GM21526 (cell line): ENCODE measurements at regions not wholly inside any gene's neighbourhood (a gene's known extent, or its start where the extent isn't known, plus 50 kb on each side); places are given as distances from the start of the nearest gene placed in this dataset.
A peak's percentile ranks its signal among the peaks of the same experiment; 100 is the strongest.

Experiments
- ATAC-seq: cut with Tn5 transposase; IDR thresholded peaks from one replicate; pipeline ENCODE4 v1.9.1; 2021; ENCODE audit warnings: moderate library complexity; ENCODE audit not compliant: unreplicated experiment, low FRiP score

DNA sequence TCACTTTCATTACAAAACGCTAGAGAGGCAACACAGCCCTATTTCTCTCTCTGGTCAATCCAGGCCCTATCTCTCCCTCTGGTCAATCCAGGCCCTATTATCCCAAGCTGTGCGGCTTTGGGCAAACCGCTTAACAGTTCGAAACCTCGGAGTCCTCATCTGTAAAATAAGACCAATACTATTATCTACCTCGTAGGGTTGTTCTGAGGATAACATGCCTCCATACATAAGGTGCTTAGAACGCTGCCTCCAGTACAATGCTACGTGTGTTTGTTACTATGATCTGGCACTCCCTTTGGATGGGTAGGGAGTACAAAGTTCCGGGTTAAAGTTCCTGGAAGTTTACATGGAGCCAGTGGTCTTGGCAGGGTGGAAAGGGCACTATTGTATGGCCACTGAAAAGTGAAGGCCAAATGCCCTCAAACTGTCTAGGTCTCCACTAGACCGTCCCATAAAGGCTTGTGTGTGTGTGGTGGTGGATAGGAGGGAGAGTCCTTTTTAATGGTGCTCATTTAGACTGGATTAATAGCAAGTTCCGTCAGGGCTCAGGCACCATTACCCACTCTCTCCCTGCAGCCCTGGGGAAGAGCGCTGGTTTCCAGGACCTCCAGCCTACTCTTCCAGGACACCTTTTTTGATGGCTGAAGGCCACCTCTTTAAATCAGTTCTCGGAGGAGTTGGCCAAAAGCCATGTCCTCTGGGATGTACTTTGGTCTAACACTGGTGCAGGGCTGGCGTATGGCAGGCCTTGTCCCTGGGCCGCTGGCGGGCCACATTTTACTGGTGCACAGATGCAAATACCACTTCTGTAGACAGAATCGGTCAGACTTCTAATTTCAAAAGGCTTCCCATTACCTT is 75.6 kb upstream of the BCOR start:
- no peak for ATAC-seq

DNA sequence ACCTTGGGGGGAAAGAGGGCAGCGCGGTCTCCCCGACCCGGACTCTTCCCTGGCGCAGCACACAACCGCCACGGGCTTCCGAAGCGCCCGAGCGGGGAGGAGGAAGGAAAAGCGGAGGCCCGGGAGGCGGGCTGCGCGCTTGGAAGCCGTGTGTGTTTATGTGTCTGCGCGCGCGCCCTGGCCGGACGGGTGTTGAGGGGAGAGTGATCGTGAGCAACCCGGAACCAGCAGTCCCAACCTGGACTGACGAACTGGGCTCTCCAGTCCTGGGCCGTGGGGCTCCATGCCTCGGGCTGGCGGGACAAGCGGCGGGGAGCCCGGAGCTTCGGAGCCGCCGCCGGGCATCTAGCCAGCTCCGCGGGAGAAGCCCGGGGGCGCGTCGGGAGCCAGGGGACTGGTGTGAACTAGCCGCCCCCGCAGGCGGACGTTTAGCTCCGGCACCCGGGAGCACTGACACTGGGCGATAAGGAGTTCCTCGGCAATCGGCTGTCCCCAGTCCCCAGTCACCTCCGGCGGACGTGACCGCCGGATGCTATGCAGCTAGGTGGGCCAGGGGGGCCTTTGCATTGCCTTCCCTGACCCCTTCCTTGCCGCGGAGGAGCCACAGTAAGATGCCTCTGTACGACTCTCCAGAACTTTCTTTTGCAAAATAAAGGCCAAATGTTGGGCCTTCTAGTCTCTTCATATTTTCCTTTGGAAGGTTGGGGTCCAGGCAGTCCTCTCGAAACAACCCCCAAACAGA is 74.8 kb upstream of the BCOR start:
- no peak for ATAC-seq

DNA sequence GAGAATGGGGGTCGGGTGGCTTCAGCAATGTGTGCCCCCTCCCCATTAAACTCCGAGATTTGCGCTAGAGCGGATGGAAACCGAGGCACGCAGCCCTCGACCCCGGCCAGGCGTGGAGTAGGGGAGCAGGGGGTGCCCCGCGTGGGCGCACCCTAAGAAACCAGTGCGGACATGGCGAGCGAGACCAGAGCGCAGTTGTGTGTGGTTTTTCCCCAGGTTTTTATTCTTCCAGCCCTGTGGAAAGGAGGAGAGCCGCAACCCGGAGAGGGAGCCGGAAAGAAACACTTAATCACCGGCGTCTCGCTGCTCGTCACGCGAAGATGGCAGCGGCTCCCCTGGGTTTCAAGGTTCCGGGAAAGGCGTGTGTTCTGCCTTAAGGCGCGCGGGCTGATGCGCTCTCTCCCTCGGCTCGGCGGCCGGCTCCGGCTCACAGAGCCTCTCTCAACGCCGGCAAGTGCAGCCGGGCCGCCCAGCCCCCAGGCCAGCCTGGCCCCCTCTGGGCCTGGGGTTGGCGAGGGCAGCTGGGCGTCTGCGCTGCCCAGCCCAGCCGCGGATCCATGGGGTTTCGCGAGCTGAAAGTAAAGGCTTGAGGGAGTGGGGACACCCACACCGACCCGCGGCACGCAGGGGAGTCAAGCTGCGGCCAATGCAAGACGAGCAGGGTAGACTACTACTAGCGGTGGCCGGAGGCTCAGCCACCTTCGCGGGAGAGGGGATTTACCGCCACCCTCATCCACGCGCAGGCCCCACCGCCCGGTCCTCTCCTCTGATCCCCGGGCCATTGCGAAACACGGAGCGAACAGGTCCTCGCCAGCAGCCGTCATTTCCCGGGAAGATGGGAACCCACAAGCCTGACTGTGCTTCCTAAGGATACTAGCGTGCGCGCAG is 74.0 kb upstream of the BCOR start:
- no peak for ATAC-seq

DNA sequence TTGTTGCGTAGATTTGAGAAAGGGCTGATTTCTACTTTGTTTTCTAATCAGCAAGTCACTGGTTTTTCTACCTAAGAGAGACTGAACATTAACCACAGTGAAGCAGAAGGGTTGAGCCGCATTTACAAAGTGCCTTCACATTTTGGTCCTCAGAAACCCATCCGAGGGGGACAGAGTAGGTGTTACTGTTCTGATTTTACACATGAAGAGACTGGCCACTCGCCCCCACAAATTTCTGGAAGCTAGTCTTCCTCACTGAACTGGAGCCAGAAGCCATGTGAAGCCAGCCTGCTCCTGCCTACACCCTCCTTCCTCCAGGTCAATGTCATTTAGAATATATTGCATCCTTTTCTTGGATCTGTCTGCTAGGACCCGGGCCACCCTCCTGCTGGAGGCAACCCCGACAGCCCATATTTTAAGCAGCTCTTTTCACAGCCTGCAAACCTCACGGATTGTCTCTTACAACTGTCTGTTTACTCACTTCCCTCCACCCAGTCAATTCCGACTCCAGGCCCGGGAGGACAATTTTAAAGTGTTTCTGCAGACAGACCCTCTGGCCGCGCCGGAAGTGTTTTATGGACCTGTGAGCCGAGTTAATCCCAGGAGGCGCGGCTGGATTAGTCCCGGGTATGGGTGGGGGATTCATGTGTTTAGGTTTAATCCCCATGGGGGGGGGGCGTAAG is 73.2 kb upstream of the BCOR start:
- no peak for ATAC-seq

DNA sequence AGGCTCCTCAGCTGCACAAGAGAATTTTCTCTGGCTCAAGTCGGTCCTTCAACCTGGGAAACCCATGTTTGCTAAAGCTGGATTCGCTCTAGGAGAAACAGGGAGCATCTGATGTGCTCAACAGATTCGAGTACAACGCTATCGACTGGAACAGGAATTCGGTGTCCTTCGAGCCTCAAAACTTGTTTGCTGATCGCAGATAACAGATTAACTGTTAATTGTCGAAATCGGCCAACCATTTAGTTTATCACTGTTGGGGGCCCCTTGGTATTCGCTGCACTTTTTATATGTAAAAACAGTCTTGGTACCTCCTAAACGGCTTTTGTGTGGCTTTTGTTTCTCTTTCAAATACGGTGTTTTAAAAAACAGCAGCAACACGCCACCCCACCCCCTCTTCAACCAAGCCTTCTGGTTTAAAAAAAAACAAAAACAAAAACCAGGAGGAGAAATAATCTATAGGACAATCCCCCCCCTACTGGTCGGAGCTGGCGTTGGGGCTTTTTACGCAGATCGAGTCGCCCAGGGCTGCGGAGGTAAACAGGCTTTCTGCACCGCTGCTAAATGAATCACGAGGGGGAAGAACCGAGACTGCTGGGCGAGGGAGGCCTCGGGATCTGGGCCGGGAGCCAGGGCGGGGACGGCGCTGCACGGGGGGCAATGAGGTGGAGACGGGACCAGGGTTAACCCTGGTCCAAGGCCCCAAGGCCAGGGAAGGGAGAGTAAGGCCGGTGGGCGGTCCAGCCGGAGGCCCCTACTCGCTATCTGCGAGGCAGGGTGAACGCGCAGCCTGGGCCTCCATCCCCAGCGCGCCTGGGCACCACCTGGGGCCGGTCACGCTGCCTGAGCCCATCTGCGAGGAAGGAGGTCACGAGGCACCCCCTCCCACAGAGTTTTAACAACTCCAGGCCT is 71.7 kb upstream of the BCOR start:
- ATAC-seq, result peak; percentile 35

DNA sequence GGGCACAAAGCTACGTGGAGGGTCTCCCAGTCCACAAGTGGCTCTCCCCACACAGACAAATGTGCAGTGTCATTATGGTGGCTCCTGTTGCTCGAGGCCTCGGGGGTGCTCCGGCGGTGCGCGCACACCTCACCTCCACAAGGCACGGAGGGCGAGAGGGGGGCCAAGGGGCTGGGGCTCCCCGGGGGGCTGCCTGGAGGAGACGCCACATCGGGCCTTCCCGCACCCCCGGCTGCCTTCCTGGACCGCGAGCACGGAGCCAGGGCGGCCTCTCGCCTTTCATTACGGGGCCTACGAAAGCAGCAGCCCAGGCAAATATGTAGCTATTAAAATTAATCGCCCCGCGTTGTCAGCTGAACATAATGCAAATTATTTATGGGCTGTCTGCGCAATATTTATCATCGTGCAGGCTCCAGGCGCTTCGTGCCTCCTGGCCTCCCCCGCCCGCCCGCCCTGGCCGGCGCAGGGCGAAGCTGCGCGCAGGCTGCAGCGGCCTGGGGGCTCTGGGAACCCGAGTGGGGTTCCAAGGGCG is 70.8 kb upstream of the BCOR start:
- no peak for ATAC-seq

DNA sequence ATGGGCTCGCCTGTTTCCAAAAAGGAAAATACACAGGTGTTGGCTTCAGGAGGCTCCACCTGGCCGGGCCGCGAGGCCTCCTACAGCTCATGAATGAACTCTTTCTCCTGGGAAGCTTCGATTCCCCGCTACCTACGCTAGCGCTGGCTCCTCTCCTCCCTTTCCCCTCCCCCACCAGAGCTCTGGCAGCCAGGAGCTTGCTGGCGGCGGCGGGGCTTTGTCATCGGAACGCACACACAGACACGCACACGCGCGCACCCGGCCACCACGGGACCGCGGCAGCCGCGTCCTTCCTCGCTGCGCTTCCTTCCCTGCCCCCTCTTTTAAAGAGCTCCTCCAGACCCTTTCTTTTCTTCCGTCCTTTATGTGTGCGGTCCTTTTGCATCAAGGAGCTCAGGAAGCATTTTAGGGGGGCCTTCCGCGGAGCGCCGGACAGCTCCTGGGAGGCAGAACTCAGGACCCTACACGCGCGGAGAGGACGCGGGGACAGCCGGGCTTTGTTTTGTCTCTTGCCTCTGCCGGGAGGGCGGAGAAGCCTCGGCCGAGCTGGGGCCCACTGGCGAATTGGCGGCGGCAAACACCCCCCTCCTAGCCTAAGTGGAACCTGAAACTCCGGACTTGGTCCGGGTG is 70.2 kb upstream of the BCOR start:
- ATAC-seq, result no peak

DNA sequence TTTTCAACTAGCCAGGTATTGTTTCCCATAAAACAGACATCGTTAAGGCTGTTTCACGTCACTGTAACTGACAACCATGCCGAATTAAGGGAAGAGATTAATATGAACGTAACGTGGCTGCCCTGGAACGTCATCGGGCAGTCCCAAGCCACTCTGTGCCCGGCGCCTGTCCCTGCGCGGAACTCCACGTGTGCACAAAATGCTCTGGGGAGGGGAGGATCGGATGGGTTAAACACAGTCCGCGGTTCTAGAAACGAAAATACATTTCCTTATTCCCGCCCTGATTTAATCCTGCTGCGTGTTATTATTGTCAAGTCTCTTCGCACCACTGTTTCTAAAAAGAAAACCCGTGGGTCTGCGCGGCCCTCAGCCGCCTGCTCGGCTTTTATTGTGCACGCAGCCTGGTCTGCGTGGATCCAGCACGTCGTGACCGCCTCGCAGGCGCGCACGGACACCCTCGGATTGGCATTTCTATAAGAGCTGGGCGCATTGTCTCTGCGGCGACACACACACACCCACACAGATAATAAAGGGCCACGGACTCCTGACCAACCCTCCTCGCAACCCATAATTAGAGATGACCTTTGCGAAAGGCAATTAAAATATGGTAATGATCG is 69.6 kb upstream of the BCOR start:
- no peak for ATAC-seq

DNA sequence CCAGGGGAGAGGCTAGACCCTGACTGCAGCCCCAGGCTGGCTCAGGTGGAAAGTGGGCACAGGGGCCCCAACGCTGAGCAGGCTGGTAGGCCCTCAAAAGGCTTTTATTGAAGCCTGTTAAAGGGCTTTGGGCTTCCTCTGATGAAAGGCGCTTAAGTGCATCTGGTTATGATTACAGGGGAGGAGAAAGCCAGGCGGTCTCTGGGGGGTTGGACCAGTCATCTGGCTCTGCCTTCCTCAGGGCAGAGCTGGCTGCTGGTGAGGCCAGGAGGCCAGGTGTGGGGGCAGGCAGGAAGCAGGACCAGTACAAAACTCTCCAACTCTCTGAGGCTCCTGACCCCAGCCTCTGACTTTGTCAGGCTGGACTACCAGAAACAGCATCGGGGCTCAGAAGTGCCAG is 68.8 kb upstream of the BCOR start:
- no peak for ATAC-seq

DNA sequence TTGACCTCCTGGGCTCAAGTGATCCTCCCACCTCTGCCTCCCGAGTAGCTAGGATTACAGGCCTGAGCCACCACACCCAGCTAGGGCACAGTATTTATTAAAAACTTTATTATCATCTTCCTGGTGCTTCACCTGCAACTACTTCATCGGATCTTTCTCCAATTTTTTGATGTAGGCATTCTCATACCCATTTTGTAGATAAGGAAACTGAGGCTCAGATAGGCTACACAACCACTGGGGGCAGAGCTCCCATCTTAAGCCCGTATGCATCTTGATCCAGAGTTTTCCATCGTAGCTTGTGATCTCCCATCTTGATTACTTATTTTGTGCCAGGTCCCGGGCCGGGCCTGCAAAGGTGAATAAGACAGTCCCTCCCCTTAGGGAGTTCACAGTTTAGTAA is 68.1 kb upstream of the BCOR start:
- no peak for ATAC-seq

DNA sequence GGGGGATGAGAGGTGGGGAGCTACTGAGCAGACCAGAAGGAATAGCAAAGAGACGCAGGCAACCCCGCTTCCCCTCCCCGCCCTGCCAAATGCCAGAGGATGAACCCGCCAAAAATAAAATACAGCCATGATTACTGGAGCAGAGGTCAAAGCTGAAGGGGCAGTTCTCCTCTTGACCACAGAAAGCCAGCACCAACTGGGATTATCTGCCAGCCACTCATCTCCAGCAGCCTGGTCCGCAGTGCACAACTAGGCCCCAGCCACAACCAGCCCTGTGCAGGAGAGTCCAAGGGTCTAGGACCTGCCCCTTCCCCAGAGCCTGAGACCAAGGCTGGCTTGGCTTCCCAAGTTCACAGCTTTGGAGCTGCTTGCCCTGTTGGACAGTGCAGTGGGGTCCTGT is 67.4 kb upstream of the BCOR start:
- no peak for ATAC-seq

DNA sequence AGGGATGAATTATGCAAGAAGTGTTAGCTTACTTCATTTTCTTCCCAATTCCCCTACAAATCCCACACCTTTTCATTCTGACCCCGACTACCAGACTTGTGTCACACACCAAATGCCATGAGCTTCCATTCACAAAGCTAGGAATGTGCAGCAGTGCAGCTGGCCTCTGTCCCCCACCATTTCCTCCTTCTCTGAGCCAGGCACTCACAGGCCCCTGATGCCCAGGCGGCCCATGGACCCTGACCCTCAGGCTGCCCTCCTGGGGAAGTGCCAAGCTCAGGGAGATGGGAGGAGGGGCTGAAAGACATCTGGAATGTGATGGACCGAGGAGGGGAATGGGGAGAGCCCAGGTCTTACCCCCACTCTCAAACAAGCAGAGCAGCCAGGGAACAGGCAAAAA is 67.0 kb upstream of the BCOR start:
- ATAC-seq, result no peak

DNA sequence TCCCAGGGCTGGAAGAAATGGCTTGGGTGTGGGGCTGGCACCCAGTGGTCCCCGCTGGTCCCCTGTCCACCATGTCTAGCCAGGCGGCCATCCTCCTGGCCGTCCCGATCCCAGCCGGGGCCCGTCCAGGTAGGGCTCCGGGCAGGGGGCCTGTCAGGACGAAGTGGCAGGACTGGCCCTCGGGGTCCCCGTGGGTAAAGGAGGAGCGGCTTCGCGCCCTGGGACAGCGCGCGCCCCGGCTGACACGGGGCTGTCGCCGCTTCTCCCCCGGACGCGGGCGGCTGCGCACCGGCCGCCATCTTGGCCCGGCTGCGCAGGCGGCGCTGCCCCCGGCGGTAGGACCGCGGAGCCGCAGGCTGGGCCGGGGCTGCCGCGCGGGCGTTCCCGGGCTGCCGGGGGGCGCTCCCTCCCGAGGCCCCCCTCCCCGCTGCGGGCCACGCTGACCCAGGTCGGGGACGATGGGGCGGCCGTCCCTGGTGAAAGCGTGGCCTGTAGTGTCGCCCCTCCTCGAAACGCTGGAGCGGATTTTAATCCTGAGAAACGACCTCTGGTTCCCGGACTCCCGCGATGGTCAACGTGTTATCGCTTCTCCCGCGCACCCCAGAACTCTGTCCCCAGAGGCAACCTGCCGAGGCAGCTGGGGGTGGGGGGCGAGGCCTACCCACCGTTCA is 60.4 kb upstream of the BCOR start:
- ATAC-seq, result no peak

DNA sequence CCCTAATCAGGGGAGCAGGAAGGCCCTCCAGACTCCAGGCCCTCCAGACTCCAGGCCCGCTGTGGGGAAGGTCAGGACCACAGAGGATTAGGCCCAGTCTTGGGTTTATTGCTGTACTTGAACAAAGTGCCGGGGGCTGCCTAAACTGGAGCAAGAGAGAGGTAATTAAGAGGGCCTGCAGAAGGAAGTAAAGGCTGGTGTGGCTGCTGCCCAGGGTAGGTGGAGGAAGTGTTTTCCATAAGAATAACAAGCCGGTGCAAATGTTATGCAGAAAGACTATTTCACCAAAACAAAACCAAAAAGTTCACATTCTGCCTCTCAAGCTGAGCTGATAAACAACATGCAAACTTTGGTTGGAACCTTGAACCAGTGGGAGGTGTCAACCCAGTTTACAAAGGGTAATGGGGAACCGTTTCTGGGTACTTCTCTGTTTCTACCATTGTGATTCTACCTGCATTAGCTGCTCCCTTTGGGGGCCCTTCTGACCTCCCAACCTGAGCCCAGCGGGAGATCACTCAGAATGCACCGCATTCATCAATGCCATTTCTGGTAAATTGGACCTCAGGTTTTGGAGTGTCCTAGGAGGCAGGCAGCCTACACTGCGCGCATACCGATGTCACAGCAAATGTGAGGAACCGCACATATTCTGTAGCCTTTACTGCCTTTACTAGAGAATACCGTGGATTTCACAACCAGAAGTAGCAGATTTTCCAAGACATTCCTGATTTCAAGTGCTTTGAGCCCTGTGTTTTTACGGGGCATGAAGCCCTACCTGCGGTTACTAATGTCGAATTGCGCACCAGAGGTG is 59.7 kb upstream of the BCOR start:
- ATAC-seq, result no peak

DNA sequence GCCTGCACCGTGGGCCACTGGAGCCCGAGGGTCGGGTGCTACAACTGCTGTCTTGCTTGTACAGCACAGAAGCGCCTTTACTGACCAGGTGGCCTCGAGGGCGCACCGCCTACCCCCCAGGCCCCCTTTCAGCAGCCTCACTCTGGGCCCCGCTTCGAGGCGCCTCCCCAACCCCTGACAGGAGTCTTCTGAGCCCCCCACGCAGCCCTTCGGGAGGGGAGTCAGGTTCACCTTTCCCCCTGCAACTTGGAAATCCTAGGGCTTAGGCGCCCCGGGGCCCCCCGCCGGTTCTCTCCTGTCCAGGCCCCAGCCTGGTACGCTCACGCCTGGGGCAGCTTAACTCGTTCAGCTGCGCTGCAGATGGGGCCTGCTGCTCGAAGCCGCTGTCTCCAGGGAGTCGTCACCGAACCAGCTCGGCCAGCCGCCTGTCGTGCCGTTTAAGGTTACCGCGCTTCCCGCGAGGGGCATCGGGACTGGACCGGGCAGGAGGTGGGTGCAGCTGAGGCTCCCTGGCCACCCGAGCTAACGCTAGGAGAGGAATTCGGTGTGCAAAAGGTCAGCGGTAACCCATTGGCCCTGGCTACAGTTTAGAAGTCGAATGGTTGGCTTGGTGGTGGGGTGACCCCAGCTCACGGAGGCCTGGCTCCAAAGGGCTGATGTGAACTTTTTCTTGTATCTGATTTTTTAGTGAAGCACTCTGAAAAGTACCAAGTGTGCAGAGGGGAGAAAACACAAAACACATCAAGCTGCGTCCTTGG is 58.9 kb upstream of the BCOR start:
- ATAC-seq, result no peak
